Stimulated activated CD8-positive, alpha-beta memory T cell treated with anti-CD3 and anti-CD28 coated beads, Interleukin-15, amount 100 ng/mL, for 48 hours (primary cell): ENCODE measurements at regions not wholly inside any gene's neighbourhood (a gene's known extent, or its start where the extent isn't known, plus 50 kb on each side); places are given as distances from the start of the nearest gene placed in this dataset.

Source experiments
- DNase-seq, 2 donors: peaks; one replicate each; pipeline ENCODE4 v3.0.0-alpha.2; 2020; ENCODE audit warnings: low read depth in 2 of 2

DNA sequence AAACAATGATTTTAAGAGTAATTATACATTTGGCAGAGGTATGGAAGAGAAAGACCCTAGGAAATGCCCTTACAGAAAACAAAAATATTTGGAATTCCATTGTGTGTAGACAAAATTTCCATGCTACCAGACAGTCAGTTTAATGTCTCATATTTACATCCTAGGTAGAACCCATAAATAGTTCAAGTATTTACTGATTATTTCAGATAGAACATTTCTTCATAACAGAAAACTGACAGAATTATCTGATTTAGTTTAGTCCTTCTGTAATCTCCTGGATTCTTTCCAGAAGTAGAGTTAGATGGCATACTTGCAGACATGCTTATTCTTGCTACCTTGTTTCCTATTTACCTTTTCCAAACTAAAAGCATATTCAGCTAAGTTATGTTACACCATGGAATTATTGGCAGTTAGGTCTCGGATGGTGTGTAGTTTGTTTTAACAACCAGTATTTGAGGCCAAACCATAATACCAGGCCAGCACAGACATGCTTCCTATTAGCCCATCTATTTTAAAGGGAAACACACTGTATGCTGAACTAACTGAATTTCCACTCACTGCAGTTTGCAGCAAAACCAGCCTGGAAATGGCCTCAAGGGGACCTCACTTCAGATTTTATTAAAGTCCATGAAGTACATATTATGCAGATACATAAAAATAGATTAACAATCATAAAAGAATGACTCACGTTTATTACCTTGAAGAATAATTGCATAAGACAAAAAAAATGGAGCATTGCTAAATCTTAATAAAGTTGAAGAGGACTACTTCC, 126.6 kb upstream of the LRIG3 start:
- no peak for DNase-seq

DNA sequence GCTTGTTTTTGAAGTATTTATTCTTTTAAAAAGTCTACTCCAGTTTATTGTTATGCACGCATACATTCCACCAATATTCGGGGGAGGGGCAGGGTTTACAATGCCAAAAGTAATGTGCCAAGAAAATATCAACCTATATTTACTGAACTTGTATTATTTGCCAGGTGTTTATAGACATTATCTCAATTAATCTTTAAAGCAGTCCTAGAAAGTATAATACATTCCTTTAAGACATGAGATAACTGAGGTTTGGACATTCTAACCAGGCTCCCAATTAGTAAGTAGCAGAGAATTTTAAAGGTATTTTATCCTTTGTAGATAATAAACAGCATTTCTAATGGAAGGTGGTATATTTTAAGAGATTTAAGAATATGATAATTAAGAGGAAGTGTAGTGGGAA, 124.5 kb upstream of the LRIG3 start:
- DNase-seq, result no peak

DNA sequence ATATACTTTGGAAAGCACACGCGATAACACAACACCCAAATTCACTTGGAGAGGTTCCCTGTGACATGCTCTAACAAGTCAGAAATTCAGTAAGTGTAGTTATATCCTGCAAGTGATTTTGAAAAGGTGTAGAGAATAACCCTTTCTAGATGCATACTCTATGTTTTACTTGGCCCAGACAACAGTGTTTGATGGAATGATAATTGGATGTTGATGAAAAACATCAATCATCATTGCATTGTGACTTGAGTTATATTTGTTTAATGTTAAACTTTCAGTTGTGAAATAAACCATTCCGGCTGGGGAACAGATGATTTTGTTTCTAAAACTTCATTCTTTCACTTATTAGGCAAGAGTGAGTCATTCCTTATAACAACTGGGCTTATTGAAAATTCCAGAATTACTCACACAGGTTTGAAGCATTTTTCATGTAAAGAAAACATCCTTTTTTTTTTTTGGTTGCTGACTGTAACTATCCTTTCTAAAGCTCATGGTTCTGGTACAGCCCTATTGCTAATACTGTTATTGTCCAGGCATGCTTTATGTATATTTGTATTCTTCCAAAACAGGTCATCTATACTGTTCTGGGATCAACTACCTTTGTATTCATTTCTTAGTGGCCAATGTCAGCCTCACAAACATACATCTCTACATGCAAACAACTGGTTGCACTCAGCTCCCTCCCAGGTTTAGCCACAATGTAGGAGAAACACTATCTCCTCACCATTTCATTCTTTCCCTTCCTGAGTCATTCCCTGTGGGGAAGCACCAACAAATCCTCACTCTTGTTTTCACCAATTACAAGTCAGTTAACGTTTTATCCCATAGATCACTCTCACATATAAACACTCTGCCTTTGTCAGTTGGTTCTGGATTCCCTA, 121.2 kb upstream of the LRIG3 start:
- no peak for DNase-seq

DNA sequence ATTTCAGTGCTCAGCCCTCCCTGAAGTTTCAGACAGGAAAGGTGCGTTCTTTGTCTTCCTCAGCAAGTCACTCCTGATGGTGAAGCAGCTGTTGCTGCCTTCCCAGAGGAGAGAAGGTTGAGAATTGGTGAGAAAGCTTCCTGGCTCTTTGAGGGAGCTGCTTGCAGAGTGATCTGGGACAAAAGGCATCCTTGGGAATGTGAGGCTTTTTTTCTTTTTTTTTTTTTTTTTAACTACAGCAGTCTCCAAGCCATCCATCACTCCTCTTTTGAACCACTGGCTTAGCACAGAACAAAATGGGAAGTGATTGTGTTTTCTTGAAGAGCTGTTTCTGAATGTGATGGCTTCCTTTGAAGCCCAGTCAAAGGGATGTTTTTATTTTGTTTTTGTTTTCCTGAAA, 120.4 kb upstream of the LRIG3 start:
- no peak for DNase-seq

DNA sequence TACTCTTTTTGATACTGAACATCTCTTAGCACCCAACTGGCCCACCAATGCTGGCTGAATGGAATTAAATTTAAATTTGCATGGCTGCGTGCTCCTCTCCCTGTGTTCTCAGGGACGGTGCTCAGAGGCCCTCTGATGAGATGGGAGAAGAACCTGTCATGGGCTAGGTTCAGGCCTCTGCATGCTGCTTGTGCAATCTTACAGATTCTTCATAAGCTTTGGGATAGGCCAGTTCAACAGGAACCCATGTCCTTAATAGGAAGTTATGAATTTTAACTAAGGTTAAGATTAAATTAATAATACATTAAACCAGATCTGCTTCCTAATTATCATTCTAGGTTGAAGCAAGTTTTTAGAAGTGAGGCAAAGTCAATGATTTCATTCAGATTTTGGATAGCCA, 119.7 kb upstream of the LRIG3 start:
- no peak for DNase-seq

DNA sequence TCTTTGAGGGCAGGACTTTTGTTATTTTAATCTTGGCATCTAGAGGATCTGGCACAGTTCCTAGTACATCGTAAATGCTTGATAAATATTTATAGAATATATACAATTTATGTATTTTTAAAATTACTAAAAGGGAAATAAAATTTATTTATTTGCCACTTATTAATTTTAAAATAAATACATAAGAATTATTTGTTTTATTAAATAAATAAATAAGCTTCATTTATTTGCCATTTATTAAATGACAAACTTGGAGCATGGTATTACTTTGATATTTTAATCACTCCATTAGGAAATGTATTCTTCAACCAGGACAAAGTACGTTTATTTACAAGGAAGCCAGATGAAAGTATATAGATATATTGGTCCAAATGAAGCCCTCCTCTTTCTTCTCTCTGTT, 118.7 kb upstream of the LRIG3 start:
- DNase-seq, result no peak

GRCh38 chr12:59036973-59037762, 116.9 kb upstream of the LRIG3 start:
- DNase-seq, result no peak

DNA sequence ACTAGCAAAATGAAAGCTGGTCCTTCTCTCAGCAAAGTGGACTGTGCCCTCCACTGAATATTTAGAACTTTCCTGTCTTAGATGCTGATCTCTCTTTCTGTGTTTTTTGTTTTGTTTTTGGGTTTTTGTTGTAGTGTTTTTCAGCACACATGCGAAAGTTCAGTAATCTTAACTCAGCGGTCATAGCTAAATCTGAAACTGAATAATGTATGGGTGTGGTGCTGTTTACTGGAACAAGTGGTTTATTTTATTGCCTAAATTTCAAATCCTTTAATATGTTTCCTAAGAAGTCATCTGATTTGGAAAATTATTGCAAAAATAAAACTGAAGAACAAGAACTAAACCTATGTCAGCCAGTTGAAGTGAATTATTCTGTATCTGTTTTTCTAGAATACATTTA, 116.0 kb upstream of the LRIG3 start:
- no peak for DNase-seq

GRCh38 chr12:59031313-59031712, 111.0 kb upstream of the LRIG3 start:
- no peak for DNase-seq

GRCh38 chr12:59030415-59030814, 110.1 kb upstream of the LRIG3 start:
- no peak for DNase-seq

GRCh38 chr12:59027199-59027598, 106.9 kb upstream of the LRIG3 start:
- no peak for DNase-seq

DNA sequence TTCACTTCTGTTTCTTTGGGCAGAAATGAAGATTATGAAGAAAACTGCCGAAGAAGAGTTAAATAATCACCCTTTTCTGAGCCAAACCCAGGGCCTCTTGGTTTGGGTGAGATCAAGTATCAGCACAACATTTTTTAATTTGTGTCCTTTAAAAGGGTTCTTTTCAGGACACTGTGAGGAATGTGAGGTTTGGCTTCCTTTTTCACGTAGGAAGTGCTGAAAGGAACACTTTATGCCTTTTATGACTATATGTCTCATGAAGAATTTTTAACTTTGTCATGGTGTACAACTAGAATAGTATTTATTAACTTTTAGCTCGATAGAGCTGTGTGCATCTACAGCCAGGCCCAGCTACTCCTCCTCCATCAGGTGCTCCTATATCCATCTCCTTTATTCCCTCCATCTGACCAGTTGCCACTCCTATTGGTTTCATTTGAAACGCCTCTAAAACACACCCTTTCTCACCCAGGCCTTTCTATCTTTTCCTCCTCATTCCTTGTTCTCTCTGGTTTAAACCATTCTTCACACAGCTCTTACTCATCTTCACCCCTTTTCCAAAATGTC, 103.6 kb upstream of the LRIG3 start:
- no peak for DNase-seq

DNA sequence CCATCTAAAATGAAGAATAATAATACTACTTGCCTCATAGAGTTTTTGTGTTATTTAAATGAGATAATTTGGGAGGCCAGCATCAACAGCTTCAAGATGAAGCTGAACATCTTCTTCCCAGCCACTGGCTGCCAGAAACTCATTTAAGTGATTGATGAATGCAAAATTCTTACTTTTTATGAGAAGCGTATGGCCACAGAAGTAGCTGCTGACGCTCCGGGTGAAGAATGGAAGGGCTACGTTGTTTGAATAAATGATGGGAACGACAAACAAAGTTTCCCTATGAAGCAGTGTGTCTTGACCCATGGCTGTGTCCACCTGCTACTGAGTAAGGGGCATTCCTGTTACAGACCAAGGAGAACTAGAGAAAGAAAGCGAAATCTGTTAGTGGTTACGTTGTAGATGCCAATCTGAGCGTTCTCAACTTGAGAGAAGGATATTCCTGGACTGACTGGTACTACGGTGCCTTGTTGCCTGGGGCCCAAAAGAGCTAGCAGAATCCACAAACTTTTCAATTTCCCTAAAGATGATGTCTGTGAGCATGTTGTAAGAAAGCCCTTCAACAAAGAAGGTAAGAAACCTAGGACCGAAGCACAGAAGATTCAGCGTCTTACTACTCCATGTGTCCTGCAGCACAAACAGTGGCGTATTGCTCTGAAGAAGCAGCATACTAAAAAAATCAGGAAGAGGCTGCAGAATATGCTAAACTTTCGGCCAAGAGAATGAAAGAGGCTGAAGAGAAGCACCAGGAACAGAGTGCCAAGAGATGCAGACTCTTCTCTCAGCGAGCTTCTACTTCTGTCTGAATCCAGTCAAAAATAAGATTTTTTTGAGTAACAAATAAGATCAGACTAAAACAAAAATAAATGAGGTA, 100.0 kb upstream of the LRIG3 start:
- no peak for DNase-seq

GRCh38 chr12:59014885-59015284, 94.6 kb upstream of the LRIG3 start:
- DNase-seq, result no peak

GRCh38 chr12:59010941-59011340, 90.6 kb upstream of the LRIG3 start:
- DNase-seq, result no peak

GRCh38 chr12:59010118-59010517, 89.8 kb upstream of the LRIG3 start:
- no peak for DNase-seq

- no peak for DNase-seq
These were observed 87.3 kb upstream of the LRIG3 start for GRCh38 chr12:59007620-59008019.

DNA sequence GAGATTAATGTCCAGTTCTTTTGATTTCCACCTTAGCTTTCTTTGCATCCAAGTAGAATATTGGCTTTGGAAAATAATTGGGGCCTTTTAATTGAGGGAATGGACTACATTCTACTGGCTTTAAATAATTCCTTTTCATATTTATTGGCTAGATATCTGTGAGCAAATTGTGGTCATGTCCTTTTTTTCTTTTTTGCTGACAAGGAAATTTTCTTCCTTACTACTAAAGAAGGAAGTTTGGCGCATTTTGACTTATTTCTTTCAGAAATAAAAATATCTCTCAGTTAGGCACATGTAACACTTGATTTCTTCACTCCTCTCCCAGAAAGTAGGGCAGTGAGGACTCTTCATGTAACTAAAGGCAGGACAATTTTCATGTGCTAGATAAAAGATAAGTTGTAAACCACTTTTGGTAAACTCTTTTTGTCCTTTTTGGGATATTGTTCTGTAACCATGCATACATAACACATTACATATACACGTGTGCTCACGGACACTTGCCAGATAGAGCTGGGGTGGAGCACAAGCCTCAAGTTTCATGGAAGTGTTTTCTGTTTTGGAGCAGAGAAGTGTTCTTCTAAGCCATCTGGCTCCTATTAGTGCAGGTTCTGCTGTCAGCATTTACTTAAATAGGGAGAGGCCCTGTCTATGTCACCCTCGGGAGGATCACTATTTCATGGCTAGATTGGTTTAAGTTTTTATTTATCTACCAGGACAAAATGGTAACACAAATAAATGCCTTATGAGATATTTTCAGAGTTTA, 85.1 kb upstream of the LRIG3 start:
- DNase-seq, result no peak

GRCh38 chr12:59004456-59004855, 84.2 kb upstream of the LRIG3 start:
- DNase-seq, result no peak

DNA sequence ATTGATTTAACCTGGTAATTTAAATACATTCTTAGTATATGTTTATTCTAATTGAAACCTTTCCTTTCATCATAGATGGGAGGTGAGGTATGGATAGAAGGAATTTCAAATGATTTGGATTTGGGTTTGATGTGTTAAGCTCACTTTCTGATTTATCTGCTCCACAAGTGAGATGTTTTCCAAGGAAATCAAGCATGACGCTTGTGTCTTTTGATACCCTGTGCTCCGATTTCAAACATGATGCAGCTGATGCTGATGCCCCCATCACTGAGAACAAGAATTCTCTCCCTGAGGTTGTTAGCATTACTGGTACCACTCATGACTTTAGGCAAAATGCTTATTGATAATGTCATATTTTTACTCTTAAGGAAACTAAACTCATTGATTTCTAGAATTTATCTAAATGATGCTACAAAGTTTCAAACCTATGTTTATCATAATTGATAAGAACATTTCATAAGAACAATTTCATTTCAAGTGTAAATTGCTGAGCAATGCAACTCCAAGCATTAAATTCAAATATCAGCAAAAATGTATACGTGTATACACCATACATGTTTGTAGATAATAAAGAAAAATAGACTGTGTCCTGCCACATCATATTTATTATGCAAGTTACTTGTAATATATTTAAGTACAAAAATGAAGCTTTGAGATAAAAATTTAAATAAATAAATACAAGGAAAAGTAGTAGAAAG, 75.5 kb upstream of the LRIG3 start:
- no peak for DNase-seq
